ENCODE measurements at regions not wholly inside any gene's neighbourhood (a gene's known extent, or its start where the extent isn't known, plus 50 kb on each side); places are given as distances from the start of the nearest gene placed in this dataset.

DNA sequence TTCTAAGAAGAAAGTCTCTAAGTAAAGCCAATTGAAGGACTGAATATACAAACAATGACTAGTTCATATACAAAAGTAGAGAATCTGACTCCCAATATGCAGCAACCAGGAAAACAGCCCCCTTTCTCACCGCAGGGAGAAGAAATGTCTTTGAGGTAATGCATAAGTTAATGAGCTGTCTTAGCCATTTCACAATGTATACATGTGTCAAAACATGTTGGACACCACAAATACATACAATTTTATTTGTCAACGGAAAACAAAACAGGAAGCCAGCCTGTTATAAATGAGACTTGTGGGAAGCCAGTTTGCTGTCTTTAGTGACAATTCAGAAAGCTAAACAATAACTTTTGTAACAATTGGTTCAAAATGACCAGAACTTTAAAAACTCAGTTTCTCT lies 389.2 kb downstream of the CBLN2 start:
- Histone ChIP-seq H3K4me3 (no peak overlapping the region), H3K4me1 (no peaks in the 10 kb centered on the region), H3K9me3 (no peaks in the 10 kb centered on the region), H3K27ac (no peak overlapping the region), H3K27me3 (no peaks in the 10 kb centered on the region), H3K36me3 (no peaks in the 10 kb centered on the region)
- TF ChIP-seq POLR2A (IDR thresholded peaks at IDR 0.05), result no peak
- TF ChIP-seq, protein P1, sequence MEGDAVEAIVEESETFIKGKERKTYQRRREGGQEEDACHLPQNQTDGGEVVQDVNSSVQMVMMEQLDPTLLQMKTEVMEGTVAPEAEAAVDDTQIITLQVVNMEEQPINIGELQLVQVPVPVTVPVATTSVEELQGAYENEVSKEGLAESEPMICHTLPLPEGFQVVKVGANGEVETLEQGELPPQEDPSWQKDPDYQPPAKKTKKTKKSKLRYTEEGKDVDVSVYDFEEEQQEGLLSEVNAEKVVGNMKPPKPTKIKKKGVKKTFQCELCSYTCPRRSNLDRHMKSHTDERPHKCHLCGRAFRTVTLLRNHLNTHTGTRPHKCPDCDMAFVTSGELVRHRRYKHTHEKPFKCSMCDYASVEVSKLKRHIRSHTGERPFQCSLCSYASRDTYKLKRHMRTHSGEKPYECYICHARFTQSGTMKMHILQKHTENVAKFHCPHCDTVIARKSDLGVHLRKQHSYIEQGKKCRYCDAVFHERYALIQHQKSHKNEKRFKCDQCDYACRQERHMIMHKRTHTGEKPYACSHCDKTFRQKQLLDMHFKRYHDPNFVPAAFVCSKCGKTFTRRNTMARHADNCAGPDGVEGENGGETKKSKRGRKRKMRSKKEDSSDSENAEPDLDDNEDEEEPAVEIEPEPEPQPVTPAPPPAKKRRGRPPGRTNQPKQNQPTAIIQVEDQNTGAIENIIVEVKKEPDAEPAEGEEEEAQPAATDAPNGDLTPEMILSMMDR (IDR thresholded peaks at IDR 0.05), result no peak
- intact Hi-C loops (cut with DNase I), result no loop called here
- ATAC-seq (no peak), DNase-seq (no peak)
- 45% methylated on average over 2 of the region's 2 CpGs for WGBS (ENCODE audit: insufficient coverage, low coverage, low lambda C conversion rate, missing lambda C conversion rate)

DNA sequence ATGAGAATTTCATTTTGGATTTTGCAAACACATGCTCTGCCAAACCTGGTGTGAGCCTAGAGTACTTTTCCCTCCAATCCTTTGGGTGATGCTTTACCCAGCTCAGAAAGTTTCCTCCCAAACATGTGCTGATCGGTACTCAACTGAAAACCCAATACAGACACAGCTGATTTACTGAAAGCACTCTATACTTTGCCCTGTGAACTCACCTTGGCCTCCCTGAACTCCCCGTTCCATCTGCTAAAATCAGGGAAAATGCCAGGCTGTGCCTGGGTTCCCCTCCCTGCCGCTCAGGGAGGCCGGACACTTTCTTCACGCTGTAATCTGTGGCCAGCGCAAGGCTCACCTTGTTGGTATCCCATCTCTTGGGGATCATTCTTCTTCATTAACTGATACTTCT lies 391.2 kb downstream of the CBLN2 start:
- intact Hi-C loops (cut with DNase I), result no loop called here
- no peak overlapping the region for H3K4me3 ChIP-seq
- WGBS (ENCODE audit: insufficient coverage, low coverage, low lambda C conversion rate, missing lambda C conversion rate), result 66% methylated on average over 6 of the region's 6 CpGs
- no peaks in the 10 kb centered on the region for H3K4me1 ChIP-seq
- no peak overlapping the region for H3K27ac ChIP-seq
- no peaks in the 10 kb centered on the region for H3K36me3 ChIP-seq
- DNase-seq, result no peak
- TF ChIP-seq, protein P1 (IDR thresholded peaks at IDR 0.05), result no peak
- TF ChIP-seq POLR2A (IDR thresholded peaks at IDR 0.05), result no peak
- H3K9me3 ChIP-seq, result no peaks in the 10 kb centered on the region
- peak in 2 of 4 donors; percentile 18 to 51 for ATAC-seq
- H3K27me3 ChIP-seq, result no peaks in the 10 kb centered on the region

DNA sequence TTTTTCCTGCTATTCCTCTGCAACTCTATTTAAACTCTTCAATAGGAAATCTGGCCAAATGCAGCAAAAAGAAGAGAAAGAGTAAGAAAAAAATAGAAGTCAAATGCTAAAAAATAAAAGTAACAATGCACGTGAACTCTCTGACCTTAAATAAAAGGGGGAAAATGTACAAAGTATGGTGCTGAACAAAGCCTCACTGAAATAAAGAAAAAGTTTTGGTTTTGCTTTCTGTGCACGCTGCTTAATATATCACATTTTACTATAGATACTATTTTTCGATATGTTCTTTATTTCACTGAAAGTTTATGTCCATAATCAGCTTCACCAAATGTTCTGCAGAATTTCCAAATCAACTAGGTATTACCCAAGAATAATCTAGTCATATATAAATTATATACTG lies 396.3 kb downstream of the CBLN2 start:
- DNase-seq (no peak), ATAC-seq (no peak)
- Histone ChIP-seq H3K27me3 (no peaks in the 10 kb centered on the region), H3K36me3 (no peaks in the 10 kb centered on the region), H3K4me3 (no peak overlapping the region), H3K9me3 (no peaks in the 10 kb centered on the region), H3K27ac (no peak overlapping the region), H3K4me1 (no peaks in the 10 kb centered on the region)
- intact Hi-C loops (cut with DNase I), result no loop called here
- no peak for TF ChIP-seq POLR2A (IDR thresholded peaks at IDR 0.05)
- 58% methylated on average over 3 of the region's 3 CpGs for WGBS (ENCODE audit: insufficient coverage, low coverage, low lambda C conversion rate, missing lambda C conversion rate)

DNA sequence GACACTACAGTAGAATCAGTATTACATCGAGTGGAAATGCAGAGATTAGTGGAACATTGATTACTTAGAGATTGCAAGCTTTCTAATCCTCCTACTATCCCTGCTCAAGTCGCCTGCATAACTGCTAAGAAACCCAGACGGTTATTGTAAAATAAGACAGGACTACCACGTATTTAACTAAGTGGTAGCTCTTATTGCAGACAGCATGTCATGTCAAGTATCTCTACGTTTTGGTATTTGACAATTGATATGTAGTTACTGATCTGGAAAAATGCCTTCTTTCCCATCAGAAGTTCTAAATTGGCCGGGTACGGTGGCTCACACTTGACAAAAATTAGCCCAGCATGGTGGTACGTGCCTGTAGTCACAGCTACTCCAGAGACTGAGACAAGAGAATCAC lies 404.1 kb downstream of the CBLN2 start:
- DNase-seq (no peak), ATAC-seq (no peak)
- H3K4me1 ChIP-seq, result no peaks in the 10 kb centered on the region
- no peak overlapping the region for H3K4me3 ChIP-seq
- H3K27me3 ChIP-seq, result no peaks in the 10 kb centered on the region
- intact Hi-C loops (cut with DNase I), result no loop called here
- H3K27ac ChIP-seq, result no peak overlapping the region
- no peaks in the 10 kb centered on the region for H3K9me3 ChIP-seq
- WGBS (ENCODE audit: insufficient coverage, low coverage, low lambda C conversion rate, missing lambda C conversion rate), result 60% methylated on average over 8 of the region's 8 CpGs
- H3K36me3 ChIP-seq, result no peaks in the 10 kb centered on the region
- no peak for TF ChIP-seq POLR2A (IDR thresholded peaks at IDR 0.05)
- TF ChIP-seq, protein P1 (IDR thresholded peaks at IDR 0.05), result no peak

DNA sequence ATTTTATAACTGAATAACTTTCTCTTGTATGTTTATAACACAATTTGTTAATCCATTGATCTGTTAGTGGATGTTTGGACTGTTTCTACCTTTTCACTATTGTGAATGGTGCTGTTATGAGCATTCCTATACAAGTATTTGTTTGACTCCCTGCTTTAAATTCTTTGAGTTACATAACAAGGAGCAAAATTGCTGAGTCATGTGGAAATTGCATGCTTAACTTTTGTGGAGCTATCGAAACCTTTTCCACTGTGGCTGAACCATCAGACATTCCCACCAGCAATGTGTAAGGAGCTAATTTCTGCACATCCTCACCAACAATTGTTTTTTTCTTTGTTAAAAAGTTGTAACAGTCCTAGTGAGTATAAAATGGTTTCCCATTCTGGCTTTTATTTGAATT lies 415.5 kb downstream of the CBLN2 start:
- no peaks in the 10 kb centered on the region for H3K9me3 ChIP-seq
- no peak overlapping the region for H3K4me3 ChIP-seq
- no peaks in the 10 kb centered on the region for H3K27me3 ChIP-seq
- H3K27ac ChIP-seq, result no peak overlapping the region
- intact Hi-C loops (cut with DNase I), result no loop called here
- DNase-seq (no peak), ATAC-seq (peak in 1 of 4 donors; percentile 52)
- 16% methylated on average over 1 of the region's 1 CpG for WGBS (ENCODE audit: insufficient coverage, low coverage, low lambda C conversion rate, missing lambda C conversion rate)
- H3K4me1 ChIP-seq, result no peaks in the 10 kb centered on the region
- H3K36me3 ChIP-seq, result no peaks in the 10 kb centered on the region
- no peak for TF ChIP-seq POLR2A (IDR thresholded peaks at IDR 0.05)
- TF ChIP-seq, protein P1 (IDR thresholded peaks at IDR 0.05), result no peak

All from right lobe of liver (tissue), 6 donors.